IMR-90 (cell line): ENCODE measurements at regions not wholly inside any gene's neighbourhood (a gene's known extent, or its start where the extent isn't known, plus 50 kb on each side); places are given as distances from the start of the nearest gene placed in this dataset.
"Not testable (repeated sequence)": the region's sequence is repeated elsewhere in the genome, so short reads cannot be mapped to it uniquely, and the experiment has no call there.

Experiments
- ATAC-seq: fragments of 200-7000 bp; cut with Tn5 transposase; 2 replicates; pipeline ENCODE4 v1.9.1; 2020; ENCODE audit warnings: low read depth, mild to moderate bottlenecking, moderate library complexity
- BruUV-seq: library from RNA; stranded (reverse); fragments of 400-500 nt; replicated peaks from 2 replicates; lab custom pipeline; 2021; lab: Mats Ljungman, UMichigan
- CTCF ChIA-PET: fragments of 300-600 bp; formaldehyde crosslinking; extraction: SDS; loops from one replicate; lab custom pipeline; 2021; ENCODE audit warnings: antibody characterized with exemption; lab: Yijun Ruan, JAX
- POLR2A ChIA-PET: fragments of 300-600 bp; sonication (Branson Sonifier 250); formaldehyde crosslinking; loops from one replicate; lab custom pipeline; 2022; ENCODE audit warnings: antibody characterized with exemption; ENCODE audit not compliant: unreplicated experiment; lab: Charles Lee
- DNase-seq: peaks from one replicate; pipeline ENCODE4 v3.0.0; 2013
- H2AFZ ChIP-seq: replicated peaks from 2 replicates; pipeline ENCODE3; 2013; ENCODE audit warnings: low read length, mild to moderate bottlenecking; ENCODE audit not compliant: poor library complexity
- H2AK5ac ChIP-seq: 2 replicates; pipeline ENCODE4 v1.6.1; 2013; ENCODE audit warnings: low read depth, low read length, inconsistent platforms
- H2AK9ac ChIP-seq: replicated peaks from 2 replicates; pipeline ENCODE3; 2013; ENCODE audit warnings: mild to moderate bottlenecking, low read depth, low read length, moderate library complexity; ENCODE audit not compliant: poor library complexity
- H2BK120ac ChIP-seq: 2 replicates; pipeline ENCODE4 v1.6.1; 2013; ENCODE audit warnings: low read depth, low read length, inconsistent platforms
- H2BK15ac ChIP-seq: 3 replicates; pipeline ENCODE4 v1.6.1; 2013; ENCODE audit warnings: low read depth, low read length, inconsistent platforms
- H2BK20ac ChIP-seq: 2 replicates; pipeline ENCODE4 v1.6.1; 2013; ENCODE audit warnings: low read depth, mild to moderate bottlenecking, inconsistent platforms, low read length, moderate library complexity
- H2BK5ac ChIP-seq: 2 replicates; pipeline ENCODE4 v1.6.1; 2013; ENCODE audit warnings: mild to moderate bottlenecking, low read depth, low read length, inconsistent platforms; ENCODE audit not compliant: poor library complexity, severe bottlenecking
- H3K14ac ChIP-seq: replicated peaks from 2 replicates; pipeline ENCODE4 v1.6.1; 2013; ENCODE audit warnings: low read depth, low read length, inconsistent platforms
- H3K18ac ChIP-seq: 2 replicates; pipeline ENCODE4 v1.6.1; 2013; ENCODE audit warnings: low read depth, low read length, control low read depth
- H3K23ac ChIP-seq: 2 replicates; pipeline ENCODE4 v1.6.1; 2013; ENCODE audit warnings: low read depth, low read length, inconsistent platforms
- H3K27ac ChIP-seq: 2 replicates; pipeline ENCODE4 v1.5.1; 2013; ENCODE audit warnings: mild to moderate bottlenecking, control low read depth, low read length; ENCODE audit not compliant: insufficient read depth
- H3K27me3 ChIP-seq: 2 replicates; pipeline ENCODE4 v1.6.1; 2013; ENCODE audit warnings: low read length; ENCODE audit not compliant: control insufficient read depth, insufficient read depth
- H3K36me3 ChIP-seq: 2 replicates; pipeline ENCODE4 v1.6.1; 2013; ENCODE audit warnings: low read length, mixed read lengths; ENCODE audit not compliant: control insufficient read depth, insufficient read depth
- H3K4ac ChIP-seq: 2 replicates; pipeline ENCODE4 v1.6.1; 2013; ENCODE audit warnings: low read depth, low read length, inconsistent platforms
- H3K4me1 ChIP-seq: 2 replicates; pipeline ENCODE4 v1.6.1; 2013; ENCODE audit warnings: low read length, mixed read lengths; ENCODE audit not compliant: control insufficient read depth, insufficient read depth
- H3K4me2 ChIP-seq: 2 replicates; pipeline ENCODE4 v1.6.1; 2013; ENCODE audit warnings: low read depth, mild to moderate bottlenecking, control low read depth, low read length, moderate library complexity
- H3K4me3 ChIP-seq: 2 replicates; pipeline ENCODE4 v1.5.1; 2013; ENCODE audit warnings: low read depth, mild to moderate bottlenecking, control low read depth, low read length, moderate library complexity; ENCODE audit not compliant: insufficient read depth
- H3K56ac ChIP-seq: 2 replicates; pipeline ENCODE4 v1.6.1; 2013; ENCODE audit warnings: low read length, inconsistent platforms; ENCODE audit not compliant: insufficient read depth; ENCODE audit errors: extremely low read depth
- H3K79me1 ChIP-seq, 2 experiments: 2 replicates each; pipeline ENCODE4 v1.6.1; 2013; ENCODE audit warnings: low read length in 2 of 2, inconsistent platforms in 1 of 2, low read depth in 1 of 2
- H3K9ac ChIP-seq: 2 replicates; pipeline ENCODE4 v1.6.1; 2013; ENCODE audit warnings: low read depth, low read length, control low read depth
- H3K9me1 ChIP-seq: 2 replicates; pipeline ENCODE4 v1.6.1; 2013; ENCODE audit warnings: low read length, inconsistent platforms; ENCODE audit not compliant: insufficient read depth
- H3K9me3 ChIP-seq: 2 replicates; pipeline ENCODE4 v1.6.1; 2013; ENCODE audit warnings: low read length; ENCODE audit not compliant: control insufficient read depth, insufficient read depth
- H4K20me1 ChIP-seq: 2 replicates; pipeline ENCODE4 v1.6.1; 2013; ENCODE audit warnings: low read length, inconsistent platforms; ENCODE audit not compliant: insufficient read depth
- H4K5ac ChIP-seq: 2 replicates; pipeline ENCODE4 v1.6.1; 2013; ENCODE audit warnings: mild to moderate bottlenecking, low read depth, low read length, control low read depth
- H4K8ac ChIP-seq, 2 experiments: 2 replicates each; pipeline ENCODE4 v1.6.1; 2013; ENCODE audit warnings: low read depth in 2 of 2, low read length in 2 of 2, control low read depth in 1 of 2, inconsistent platforms in 1 of 2
- H4K91ac ChIP-seq: 2 replicates; pipeline ENCODE4 v1.6.1; 2013; ENCODE audit warnings: low read depth, low read length, inconsistent platforms; ENCODE audit not compliant: insufficient read depth
- CEBPB ChIP-seq: IDR thresholded peaks from 2 replicates; pipeline ENCODE4 v1.6.1; 2012; ENCODE audit warnings: low read depth, low read length, improper control_type of control experiment
- CTCF ChIP-seq: conservative IDR thresholded peaks from 2 replicates; pipeline ENCODE4 v1.5.1; 2012; ENCODE audit warnings: mild to moderate bottlenecking, low read depth, low read length, improper control_type of control experiment
- FOS ChIP-seq: fragments of 150-350 bp; IDR thresholded peaks from 2 replicates; pipeline ENCODE4 v1.6.1; 2016; ENCODE audit warnings: low read depth, low read length
- NFE2L2 ChIP-seq: fragments of 150-350 bp; IDR thresholded peaks from 2 replicates; pipeline ENCODE4 v1.6.1; 2016; ENCODE audit warnings: low read depth, mild to moderate bottlenecking, low read length
- WGBS, 2 experiments: methylation state at CpG; one replicate each; pipeline versions ENCODE4 v1.1.5 to v1.1.7; 2013; ENCODE audit warnings: missing lambda C conversion rate in 2 of 2; ENCODE audit not compliant: insufficient read length in 1 of 2; ENCODE audit errors: extremely low coverage in 2 of 2; 5-methylcytosine and 5-hydroxymethylcytosine counted together
- dilution Hi-C: fragments of 300-500 bp; cut with HindIII; formaldehyde crosslinking; loops from one replicate; pipeline ENCODE4 v1.14.3; 2018; ENCODE audit warnings: low sequenced_read_pairs; ENCODE audit not compliant: unreplicated experiment
- in situ Hi-C: fragments of 300-500 bp; cut with MboI; formaldehyde crosslinking; loops from 3 replicates; pipeline ENCODE4 v1.14.3; 2019; ENCODE audit warnings: low sequenced_read_pairs, inconsistent platforms, mixed read lengths
- intact Hi-C: fragments of 100-400 bp; cut with micrococcal nuclease; formaldehyde crosslinking; loops from 2 replicates; pipeline ENCODE4 v1.10.0; 2022

GRCh38 chr6:170056278-170056711 lies 234.6 kb downstream of the DLL1 start:
- ChIA-PET POLR2A (no interaction called here), CTCF (no interaction called here)
- no peak overlapping the region for H4K91ac ChIP-seq
- no peak overlapping the region for H3K23ac ChIP-seq
- TF ChIP-seq FOS, result no peak
- TF ChIP-seq CTCF, result no peak
- TF ChIP-seq CEBPB, result no peak
- TF ChIP-seq NFE2L2, result no peak
- BruUV-seq, result no TSS peak
- H4K8ac ChIP-seq, result no peak overlapping the region
- H3K4me1 ChIP-seq, result no peaks in the 10 kb centered on the region
- no peaks in the 10 kb centered on the region for H3K36me3 ChIP-seq
- no peaks in the 10 kb centered on the region for H4K20me1 ChIP-seq
- no peak for ATAC-seq
- no peak overlapping the region for H2BK120ac ChIP-seq
- H2BK5ac ChIP-seq, result no peak overlapping the region
- H3K27ac ChIP-seq, result no peak overlapping the region
- H3K4me2 ChIP-seq, result no peak overlapping the region
- no peak overlapping the region for H2AK5ac ChIP-seq
- DNase-seq, result no peak
- H2BK15ac ChIP-seq, result no peak overlapping the region
- dilution Hi-C loops, result no loop called here
- H4K5ac ChIP-seq, result no peak overlapping the region
- H3K79me1 ChIP-seq, result no peaks in the 10 kb centered on the region
- H3K14ac ChIP-seq, result no peak overlapping the region
- no peak overlapping the region for H2AK9ac ChIP-seq
- H3K9me3 ChIP-seq, result peaks cover 37% of the 10 kb centered on the region
- no peak overlapping the region for H3K4me3 ChIP-seq
- no peaks in the 10 kb centered on the region for H3K9me1 ChIP-seq
- in situ Hi-C loops, result no loop called here
- WGBS, 2 experiments, result no CpG with 5 or more reads among the region's 11 CpGs
- H3K56ac ChIP-seq, result no peak overlapping the region
- no peak overlapping the region for H3K9ac ChIP-seq
- intact Hi-C loops, result no loop called here
- no peaks in the 10 kb centered on the region for H3K27me3 ChIP-seq
- H2BK20ac ChIP-seq, result no peak overlapping the region
- no peak overlapping the region for H3K4ac ChIP-seq
- H3K18ac ChIP-seq, result no peak overlapping the region
- no peak overlapping the region for H2AFZ ChIP-seq

GRCh38 chr6:170055797-170056196 lies 235.1 kb downstream of the DLL1 start:
- H3K23ac ChIP-seq, H2BK5ac ChIP-seq, H2BK20ac ChIP-seq, in situ Hi-C loops, H2BK120ac ChIP-seq, H3K27me3 ChIP-seq, H3K4me2 ChIP-seq, ATAC-seq, H4K20me1 ChIP-seq, H2AK5ac ChIP-seq, H3K79me1 ChIP-seq, intact Hi-C loops, H4K8ac ChIP-seq, BruUV-seq, H3K9ac ChIP-seq, H3K4ac ChIP-seq, H4K91ac ChIP-seq, H3K36me3 ChIP-seq, H3K56ac ChIP-seq, H4K5ac ChIP-seq, H2AK9ac ChIP-seq, H2BK15ac ChIP-seq, H3K27ac ChIP-seq, dilution Hi-C loops, H3K18ac ChIP-seq, POLR2A ChIA-PET, H3K9me1 ChIP-seq, H3K4me3 ChIP-seq, DNase-seq, H3K4me1 ChIP-seq, H3K14ac ChIP-seq, CTCF ChIA-PET, H2AFZ ChIP-seq: not testable (repeated sequence)
- WGBS, 2 experiments, result no CpG with 5 or more reads among the region's 14 CpGs
- H3K9me3 ChIP-seq, result peaks cover 37% of the 10 kb centered on the region
